OCI-LY3 (cell line): ENCODE measurements at regions not wholly inside any gene's neighbourhood (a gene's known extent, or its start where the extent isn't known, plus 50 kb on each side); places are given as distances from the start of the nearest gene placed in this dataset.

Source experiments
- CTCF ChIP-seq: fragments of 200-600, 300-600 bp; sonication (generic); IDR thresholded peaks from 2 replicates; pipeline ENCODE4 v1.5.1; 2014; ENCODE audit warnings: antibody characterized with exemption, low read length, low read depth
- EZH2phosphoT487 ChIP-seq: fragments of 200-600 bp; shearing (Covaris generic); IDR thresholded peaks from 2 replicates; pipeline ENCODE4 v1.6.1; 2018; ENCODE audit warnings: antibody characterized with exemption, mixed run types, low read depth

- no peak for TF ChIP-seq CTCF
- TF ChIP-seq EZH2phosphoT487, result no peak
These were observed 178.2 kb upstream of the CAMK1G start for GRCh38 chr1:209405183-209405814.
